Fibroblast of skin of back (primary cell): ENCODE measurements at regions not wholly inside any gene's neighbourhood (a gene's known extent, or its start where the extent isn't known, plus 50 kb on each side); places are given as distances from the start of the nearest gene placed in this dataset.

ENCODE experiments used
- DNase-seq: peaks from one replicate; pipeline ENCODE4 v3.0.0-alpha.2; 2013

DNA sequence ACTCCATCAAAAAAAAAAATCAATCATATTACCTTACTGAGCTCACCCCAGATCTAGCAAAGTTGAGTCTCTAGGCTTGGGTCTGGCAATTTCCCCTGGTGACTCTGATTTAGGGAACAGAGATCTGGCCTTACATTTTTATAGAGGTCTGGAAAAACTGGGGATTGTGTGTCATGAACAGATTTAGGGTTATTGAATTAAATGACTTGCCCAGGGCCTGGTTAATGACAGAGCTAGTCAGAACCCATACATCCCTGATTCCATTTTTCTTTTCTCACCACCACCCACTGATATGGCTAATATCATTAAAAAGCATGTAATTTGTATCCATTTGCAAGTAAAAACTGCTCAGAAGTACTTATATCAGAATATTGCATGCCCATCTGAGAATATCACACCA is 163.4 kb upstream of the OGFRL1 start:
- DNase-seq: no peak

DNA sequence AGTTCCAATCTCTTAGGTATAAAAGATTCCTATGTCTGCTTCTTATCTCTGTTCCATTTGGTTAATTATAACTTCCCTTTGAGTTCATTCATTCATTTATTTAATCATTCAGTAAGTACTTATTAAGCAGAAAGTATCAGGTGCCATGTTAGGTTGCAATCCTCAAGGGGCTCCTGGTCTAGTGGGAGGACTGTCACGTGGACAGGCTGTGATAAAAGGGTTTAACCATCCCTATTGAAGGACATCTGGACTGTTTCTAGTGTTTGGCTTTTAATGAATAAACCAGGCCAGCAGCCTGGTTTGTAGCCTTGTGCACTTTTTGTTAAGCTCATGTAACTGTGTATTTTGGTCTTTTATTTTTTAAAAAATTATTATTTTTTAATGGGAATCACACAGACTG is 162.1 kb upstream of the OGFRL1 start:
- no peak for DNase-seq

DNA sequence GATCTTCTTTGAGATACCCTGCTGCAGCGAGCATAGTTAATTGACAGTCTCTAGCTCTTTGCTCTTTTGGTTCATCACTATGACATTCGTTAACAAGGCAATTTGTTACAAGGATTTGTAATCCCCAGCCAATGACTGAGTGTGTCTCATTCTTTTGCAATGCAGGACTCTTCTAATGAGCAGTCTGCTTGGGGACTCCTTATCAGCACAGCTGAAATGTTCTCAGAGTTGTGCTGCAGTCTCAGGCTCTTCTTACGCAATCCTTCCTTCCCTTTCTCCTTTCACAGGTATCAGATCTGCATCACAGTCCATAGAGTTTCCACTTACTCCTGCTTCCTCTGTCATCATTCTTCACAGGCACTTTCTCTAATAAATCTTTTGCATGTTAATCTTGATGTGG is 161.2 kb upstream of the OGFRL1 start:
- no peak for DNase-seq

DNA sequence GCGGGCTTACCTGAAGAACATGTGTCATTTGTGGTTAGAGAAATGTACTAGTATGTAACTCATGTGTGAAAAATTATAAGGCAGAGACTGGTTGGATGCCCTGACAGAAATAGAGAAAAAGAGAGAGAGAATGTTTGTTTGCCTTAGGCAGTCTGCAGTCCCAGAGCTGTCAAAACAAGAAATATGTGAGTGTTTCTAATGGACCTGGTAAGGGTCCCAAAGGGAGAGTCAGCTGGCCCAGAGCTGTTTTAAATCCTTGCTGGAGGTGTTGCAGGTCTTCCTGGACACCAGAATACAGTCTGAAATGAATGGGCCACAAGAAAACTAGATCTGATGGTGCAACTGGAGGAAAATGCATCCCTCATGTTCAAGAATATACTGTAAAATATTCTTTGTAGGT is 158.3 kb upstream of the OGFRL1 start:
- DNase-seq: no peak

DNA sequence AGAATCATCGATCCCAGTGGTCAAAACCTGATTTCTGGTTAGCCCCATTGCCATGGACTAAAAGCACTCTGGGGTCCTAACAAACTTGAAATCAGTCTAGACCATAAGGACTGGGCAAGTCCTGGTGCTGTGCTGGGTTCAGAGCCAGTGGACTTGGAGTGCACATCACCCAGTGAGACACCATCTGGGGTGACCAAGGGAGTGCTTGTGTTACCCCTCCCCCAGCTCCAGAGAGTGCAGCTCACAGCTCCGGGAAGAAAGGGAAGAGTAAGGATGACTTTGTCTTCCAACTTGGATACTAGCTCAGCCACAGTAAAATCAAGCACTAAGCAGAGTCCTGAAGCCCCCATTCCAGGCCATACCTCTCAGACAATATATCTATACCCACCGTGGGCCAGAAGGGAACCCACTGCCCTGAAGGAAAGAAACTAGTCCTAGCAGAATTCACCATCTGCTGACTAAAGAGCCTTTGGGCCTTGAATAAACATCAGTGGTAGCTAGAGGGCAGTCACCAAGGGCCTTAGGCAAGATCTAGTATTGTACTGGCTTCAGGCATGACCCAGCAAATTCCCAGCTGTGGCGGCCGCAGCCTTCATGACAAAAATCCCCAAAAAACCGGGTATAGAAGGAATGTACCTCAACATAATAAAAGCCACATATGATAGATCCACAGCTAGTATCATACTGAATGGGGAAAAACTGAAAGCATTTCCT is 153.5 kb upstream of the OGFRL1 start:
- DNase-seq: no peak

DNA sequence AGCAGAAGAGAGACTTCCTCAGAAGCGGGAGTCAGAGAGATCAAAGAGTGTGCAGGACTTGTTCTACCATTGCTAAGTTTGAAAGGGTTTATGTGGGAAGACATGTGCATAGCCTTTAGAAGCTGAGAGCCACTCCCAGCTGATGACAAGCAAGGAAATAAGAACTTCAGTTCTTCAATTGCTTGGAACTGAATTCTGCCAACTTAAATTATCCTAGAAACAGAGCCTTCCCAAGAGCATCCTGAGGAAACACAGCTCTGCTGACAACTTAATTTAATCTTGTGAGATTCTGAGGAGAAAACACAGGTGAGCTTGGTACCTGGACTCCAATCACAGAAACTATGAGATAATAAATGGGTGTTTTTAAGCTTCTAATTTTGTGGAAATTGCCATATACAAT is 150.6 kb upstream of the OGFRL1 start:
- DNase-seq: no peak

DNA sequence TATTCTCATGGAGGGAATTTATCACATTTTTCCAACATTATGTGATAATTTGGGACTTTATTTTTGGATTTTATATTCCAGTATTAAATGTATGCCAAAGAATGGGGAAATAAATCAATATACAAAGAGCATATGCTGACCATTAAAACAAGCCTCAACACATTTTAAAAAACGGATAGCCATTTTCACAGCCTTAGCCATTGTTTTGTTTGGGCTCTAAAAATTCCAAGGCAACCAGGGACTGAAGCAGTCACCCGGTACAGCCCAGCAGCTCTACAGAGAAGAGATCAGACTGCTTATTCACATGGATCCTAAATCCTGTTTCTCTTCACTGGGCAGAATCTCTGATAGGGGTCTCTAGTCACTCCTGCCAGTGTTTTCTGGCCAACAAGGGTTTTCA is 150.2 kb upstream of the OGFRL1 start:
- DNase-seq: no peak

DNA sequence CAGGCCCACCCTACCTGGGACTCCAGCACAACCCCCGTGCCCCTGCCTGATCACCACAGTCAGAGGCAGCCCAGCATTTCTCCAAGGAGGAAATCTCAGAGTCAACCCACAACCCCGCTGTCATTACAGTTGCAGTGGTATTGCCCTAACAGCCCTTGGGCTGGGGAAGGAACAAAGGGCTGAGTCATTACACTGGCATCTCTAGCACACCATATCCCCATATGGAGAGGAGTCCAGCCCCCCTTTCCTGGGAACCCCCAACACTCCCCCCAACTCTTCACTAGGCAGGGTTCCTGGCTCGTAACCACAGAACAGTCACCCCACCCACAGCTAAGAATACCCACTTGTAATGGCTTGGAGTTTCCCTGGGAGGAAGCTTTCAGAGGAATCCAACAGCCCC is 149.4 kb upstream of the OGFRL1 start:
- DNase-seq: peak; percentile 22

DNA sequence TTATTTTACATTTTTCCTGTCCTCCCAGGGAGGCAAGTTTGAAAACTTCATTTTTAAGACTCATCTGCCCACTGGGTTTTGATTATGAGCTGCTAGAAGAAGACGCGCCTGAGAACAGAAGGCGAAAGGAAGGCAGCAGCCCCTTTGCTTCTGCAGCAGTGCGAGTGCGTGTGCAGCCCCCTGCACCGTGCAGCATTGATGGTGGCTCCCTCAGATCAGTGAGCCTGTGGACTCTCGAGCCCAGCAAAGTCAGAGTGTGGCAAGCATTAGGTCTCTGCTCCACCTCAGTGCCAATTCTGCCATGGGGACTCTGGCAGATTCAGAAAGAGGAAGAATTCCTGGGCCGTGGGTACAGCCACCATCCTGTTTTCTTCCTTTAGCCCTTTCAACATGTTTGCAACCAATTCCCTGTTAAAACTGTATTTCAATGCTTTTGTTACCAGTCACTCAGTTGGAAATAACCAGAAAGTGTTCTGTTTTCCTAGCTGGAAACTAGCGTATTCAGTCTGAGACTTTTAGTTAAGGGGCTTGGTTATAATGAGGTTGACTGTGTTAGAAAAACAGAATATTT is 134.8 kb upstream of the OGFRL1 start:
- DNase-seq: no peak

DNA sequence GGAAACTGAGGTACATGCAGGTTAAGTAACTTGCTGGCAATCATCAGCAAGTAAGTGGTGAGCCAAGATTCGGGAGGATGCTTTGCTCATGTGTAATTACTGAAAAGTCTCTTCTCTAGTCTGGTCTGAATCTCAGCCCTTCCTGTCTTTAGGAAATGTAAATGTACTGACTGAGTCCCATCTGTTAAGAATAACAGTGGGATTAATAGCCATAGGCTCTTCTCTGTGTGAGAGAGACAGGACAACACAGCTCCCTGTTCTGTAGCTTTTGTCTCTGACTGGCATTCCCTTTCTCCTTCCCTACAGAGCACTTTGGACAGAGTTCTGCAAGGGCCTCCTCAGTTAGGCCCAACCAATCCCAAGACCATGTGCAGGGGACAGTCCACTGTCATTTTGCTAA is 131.3 kb upstream of the OGFRL1 start:
- DNase-seq: no peak

DNA sequence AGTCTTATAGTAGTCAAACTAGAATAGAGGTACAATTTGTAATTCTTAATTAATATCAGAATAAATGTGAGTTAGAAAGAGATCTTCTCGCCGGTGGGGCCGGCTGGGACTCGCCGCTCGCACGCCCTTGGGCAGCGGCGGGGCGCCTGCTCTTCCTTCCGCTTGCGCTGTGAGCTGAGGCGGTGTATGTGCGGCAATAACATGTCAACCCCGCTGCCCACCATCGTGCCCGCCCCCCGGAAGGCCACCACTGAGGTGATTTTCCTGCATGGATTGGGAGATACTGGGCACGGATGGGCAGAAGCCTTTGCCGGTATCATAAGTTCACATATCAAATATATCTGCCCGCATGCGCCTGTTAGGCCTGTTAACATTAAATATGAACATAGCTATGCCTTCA is 123.7 kb upstream of the OGFRL1 start:
- DNase-seq: no peak

DNA sequence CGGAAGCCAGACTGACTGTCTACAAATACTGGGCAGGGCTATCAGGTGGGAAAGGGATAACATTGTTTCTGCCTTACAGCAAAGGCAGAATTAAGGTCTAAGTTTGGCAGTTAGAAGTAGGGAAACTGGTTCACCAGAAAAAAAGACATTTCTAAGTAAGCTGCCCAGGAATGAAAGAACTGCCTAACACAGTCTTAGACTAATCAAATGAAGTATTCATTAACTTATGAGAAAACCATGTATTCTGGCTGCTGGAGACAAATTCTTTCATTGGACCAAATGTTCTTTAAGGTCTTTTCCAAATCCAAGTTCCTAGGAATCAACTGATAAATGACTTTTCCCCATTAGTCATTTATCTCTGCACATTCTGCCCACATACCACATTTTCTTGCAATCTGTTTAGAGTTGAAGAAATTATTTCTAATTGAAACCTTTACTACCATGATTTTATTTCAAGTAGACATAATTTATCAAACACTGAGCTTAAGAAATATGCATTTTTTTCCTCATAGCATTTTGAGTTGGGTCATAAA is 120.3 kb upstream of the OGFRL1 start:
- DNase-seq: no peak

DNA sequence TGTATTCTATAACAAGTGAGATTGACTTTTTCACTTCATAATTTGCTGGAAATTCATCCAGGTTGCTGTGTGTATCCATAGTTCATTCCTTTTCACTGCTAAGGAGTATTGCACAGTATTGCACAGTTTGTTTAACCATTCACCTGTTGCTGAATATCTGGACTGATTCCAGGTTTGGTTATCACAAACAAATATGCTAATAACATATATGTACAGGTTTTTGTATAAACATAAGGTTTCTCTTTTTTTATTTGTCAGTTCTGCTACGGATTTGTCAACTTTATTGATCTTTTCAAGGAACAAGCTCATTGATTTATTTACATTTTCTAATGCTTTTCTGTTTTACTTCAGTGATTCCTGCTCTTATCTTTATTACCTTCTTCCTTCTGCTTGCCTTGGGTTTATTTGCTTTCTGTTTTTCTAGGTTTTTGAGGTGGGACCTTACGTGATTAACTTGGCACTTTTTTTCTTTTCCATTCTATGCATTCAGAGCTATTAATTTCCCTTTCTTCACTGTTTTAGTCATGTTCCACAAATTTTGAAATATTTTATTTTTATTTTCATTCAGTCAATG is 117.0 kb upstream of the OGFRL1 start:
- no peak for DNase-seq

DNA sequence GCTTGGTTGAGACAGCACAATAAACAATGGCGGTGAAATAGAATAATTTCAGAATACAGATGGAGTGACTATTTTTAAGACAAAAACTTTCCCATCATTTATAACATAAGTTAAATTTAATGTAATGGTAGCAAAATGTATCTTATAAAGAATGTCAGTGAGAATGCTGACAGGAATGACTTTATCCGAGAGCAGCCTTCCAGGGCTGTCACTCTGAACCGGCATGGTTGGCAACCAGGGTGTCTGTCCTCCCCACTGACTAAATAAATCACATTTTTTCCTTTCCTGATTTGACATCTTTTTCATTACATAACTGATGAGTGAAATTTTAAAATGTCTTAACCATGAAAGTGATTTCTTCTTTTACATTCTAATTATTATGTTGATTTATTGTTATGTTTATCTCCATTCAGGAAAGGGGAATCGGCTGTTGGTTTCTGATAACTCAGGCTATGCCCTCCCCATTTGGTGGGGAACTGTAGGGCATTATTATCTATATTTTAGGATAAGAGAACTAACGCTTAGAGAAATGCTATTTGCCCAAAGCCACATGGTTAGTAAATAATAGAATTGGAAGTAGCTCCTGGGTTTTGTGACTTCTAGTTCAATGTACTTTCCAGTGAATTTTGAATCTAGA is 109.2 kb upstream of the OGFRL1 start:
- no peak for DNase-seq

DNA sequence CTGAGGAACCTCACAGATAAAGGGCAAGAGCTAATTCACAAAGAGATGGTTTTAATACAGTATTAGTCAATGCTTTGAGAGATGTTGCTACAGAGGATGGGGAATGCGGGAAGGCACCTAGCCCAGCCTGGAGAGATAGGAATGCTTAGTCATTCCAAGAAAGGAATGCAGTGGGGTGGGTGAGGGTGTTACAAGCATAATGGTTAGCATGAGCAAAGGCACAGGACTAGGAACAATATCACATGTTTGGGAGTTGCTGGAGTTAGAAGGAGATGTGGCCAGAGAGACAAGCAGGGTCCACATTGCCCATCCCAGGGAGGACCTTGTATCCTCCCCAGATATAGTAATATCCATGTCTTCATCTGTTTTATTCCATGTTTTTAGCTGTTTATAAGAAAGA is 107.0 kb upstream of the OGFRL1 start:
- DNase-seq: peak; percentile 80

DNA sequence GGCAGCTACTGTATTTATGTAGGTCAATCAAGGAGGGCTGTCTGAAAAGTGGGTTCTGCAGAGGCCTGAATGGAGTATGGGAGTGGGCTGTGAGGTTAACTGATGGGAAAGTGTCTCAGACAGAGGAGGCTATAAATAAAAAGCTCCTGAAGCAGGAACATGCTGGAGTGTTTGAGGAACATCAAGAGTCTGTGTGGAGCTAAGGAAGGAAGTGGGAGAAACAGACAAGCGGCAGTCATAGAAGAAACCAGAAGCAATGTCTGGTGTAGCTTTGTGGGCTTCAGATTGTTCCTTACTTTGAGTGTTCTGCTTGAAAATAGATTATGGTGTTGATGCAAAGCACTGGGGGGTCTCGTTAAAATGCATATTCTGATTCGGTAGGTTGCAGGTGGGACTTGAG is 101.5 kb upstream of the OGFRL1 start:
- no peak for DNase-seq

DNA sequence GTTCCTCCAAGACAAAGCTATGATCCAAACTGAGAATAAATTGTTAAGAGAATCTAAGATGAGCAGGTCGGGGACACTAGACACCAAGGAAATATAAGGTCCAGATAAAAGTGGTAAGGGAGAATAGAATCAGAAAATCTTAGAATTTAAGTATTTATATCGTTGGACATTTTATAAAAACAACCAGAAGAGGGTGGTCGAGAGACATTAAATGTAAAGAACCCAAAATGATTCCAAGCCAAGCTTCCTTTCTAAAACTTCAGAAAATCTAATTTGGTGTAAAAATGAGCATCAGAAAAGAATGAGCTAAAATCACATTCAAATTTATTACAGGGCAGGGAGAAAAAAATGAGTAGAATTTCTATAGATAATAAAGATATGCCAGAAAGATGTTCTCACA is 97.8 kb upstream of the OGFRL1 start:
- DNase-seq: peak; percentile 31

DNA sequence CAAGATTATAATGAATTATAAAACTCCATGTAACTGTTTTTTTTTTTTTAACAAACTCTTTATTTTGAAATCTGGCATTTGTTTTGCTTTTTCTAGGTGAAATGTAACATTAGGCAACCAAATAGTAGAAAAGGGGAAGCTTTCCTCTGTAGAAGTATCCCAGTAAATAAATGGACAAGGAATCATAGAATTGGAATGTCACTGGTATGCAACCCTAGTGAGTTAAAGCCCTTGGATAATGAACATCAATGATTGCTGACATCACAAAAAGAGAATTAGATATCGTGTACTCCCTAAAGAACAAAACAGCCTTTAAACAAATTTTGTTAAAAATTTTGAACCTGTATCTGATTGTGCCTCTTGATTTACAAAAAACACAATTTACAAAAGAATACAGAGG is 93.9 kb upstream of the OGFRL1 start:
- peak; percentile 66 for DNase-seq

DNA sequence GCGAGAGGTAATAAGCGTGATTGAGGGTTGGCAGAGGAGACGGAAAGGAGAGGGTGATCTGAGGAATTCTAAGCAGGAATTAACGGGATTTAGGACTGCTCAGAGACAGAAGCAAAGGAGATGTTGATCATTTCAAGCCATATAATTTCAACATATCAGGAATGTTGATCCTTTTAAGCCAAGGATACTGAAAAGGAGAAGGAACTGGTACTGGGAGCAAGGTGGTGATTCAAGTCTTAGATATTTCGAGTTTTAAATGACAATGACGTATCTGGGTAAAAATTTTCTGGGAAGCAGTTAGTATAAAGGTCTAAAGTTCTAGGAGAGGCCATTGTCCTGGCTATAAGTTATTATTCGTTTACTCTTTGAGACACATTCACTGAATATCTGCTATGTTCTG is 91.3 kb upstream of the OGFRL1 start:
- peak; percentile 25 for DNase-seq

DNA sequence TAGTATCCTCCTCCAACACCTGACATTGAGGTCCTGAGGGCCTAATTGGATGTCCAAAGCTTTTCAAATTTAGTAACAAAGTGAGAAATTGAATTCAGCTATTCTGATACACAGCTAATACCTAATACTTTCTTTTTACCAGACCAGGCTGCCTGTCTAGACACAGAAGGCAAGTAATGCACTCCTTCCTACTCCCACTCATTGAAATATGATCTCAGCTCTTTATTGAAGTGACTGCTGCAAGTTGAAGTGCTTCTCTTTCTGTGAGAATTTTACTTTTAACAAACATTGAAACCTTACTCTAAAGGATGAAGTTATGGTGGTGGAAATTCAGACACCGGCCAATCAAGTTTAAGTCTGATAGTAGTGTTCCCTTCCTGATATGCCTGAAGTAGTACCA is 90.8 kb upstream of the OGFRL1 start:
- DNase-seq: no peak

DNA sequence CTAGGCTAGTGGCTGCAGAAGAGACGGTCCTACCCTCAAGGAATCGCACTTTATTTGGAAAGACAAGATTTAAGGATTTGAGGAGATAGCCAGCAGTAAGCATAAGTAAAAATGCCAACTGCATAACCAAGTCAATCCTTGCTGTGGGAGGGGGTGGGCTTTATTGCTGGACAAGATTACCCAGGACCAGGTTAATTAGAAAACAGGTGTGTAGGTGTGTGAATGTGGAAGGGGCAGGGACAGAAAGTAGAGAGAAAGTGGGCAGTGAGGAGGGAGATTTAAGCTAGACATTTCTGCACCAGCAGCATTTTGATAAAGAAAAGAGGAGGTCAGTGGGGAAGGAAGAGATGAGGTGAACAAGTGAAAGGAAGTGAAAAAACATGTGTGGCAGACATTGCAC is 89.7 kb upstream of the OGFRL1 start:
- no peak for DNase-seq

DNA sequence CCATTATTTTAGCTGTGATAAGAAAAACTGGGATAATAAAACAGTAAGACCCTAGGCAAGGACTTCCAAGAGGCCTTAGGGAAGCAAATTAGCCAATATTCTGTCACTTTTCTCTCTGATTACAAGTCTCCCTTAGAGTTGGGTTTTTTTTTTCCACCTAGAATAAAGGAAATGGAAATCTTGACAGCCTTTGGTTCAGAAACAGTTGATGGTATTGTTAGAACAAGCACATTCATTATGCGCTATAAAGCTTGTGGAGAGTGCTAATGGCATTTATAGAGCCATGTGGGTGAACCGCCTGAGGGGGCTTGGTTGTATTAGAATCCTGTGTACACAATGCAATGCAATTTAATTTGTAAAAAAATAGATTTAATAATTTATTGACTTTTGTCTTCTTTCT is 88.9 kb upstream of the OGFRL1 start:
- DNase-seq: no peak

DNA sequence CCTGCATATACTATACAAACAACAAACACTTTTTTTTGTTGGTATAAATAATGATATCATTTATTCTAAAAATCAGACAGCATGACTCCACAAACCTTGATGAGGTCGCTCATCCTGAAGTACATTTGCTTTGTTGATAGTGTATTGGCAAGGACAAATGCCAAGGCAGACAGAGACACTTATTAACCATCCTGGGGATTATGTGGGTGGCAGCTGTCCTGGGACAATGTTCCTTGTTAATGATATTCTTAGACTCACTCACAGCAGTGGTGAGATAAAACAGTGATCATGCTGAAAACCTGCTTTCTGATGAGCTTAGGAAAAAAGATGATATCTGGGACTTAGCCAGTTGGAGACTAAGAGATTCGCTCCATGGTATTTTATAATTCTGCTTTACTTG is 85.4 kb upstream of the OGFRL1 start:
- DNase-seq: no peak

DNA sequence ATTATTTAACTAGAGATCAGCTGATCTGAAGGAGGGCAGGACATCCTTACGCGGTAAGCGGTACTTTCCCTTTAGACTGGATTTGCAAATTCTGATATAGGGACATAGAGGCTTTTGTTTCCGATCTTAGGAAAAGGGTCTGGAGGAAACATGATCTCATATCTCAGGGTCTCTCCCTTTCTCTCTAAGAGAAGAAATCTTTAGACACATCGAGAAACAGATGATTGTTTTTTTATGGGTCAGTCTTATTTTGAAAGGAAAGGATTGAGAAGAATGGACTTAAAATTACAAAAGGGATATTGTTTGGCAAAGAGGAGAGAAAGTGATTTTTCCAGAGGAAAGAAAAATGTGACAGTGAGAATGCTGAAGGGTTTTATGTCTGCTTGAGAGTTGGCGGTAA is 83.9 kb upstream of the OGFRL1 start:
- DNase-seq: no peak
